Muscle layer of duodenum (tissue), 2 donors: ENCODE measurements at regions not wholly inside any gene's neighbourhood (a gene's known extent, or its start where the extent isn't known, plus 50 kb on each side); places are given as distances from the start of the nearest gene placed in this dataset.
"Not testable (repeated sequence)": the region's sequence is repeated elsewhere in the genome, so short reads cannot be mapped to it uniquely, and the experiment has no call there.

Source experiments
- H3K27ac ChIP-seq: one replicate; pipeline ENCODE4 v1.7.0; 2013; ENCODE audit warnings: mild to moderate bottlenecking, low read length
- H3K27me3 ChIP-seq: one replicate; pipeline ENCODE4 v1.7.0; 2013; ENCODE audit warnings: low read depth, mild to moderate bottlenecking, control low read depth, low read length
- H3K36me3 ChIP-seq, 2 donors: one replicate each; pipeline ENCODE4 v1.7.0; 2013; ENCODE audit warnings: low read length in 2 of 2, control low read depth in 1 of 2, mild to moderate bottlenecking in 1 of 2; ENCODE audit not compliant: insufficient read depth in 2 of 2, control insufficient read depth in 1 of 2
- H3K4me1 ChIP-seq, 2 donors: one replicate each; pipeline ENCODE4 v1.7.0; 2013; ENCODE audit warnings: low read length in 2 of 2, mild to moderate bottlenecking in 2 of 2, control low read depth in 1 of 2, moderate library complexity in 1 of 2; ENCODE audit not compliant: insufficient read depth in 2 of 2, control insufficient read depth in 1 of 2
- H3K4me3 ChIP-seq, 2 donors: one replicate each; pipeline ENCODE4 v1.7.0; 2013; ENCODE audit warnings: low read length in 2 of 2, low read depth in 1 of 2, mild to moderate bottlenecking in 1 of 2
- H3K9me3 ChIP-seq, 2 donors: one replicate each; pipeline ENCODE4 v1.7.0; 2013; ENCODE audit warnings: low read length in 2 of 2, control low read depth in 1 of 2, mild to moderate bottlenecking in 1 of 2; ENCODE audit not compliant: control insufficient read depth in 1 of 2
- donor health status: healthy.

- Histone ChIP-seq H3K4me1 (no peaks in the 10 kb centered on the region), H3K36me3 (no peaks in the 10 kb centered on the region), H3K27ac (no peak overlapping the region), H3K9me3 (no peaks in the 10 kb centered on the region), H3K27me3 (no peaks in the 10 kb centered on the region), H3K4me3 (no peak overlapping the region)
Measured at GRCh38 chr15:26119322-26119721, 256.2 kb upstream of the ATP10A start.

DNA sequence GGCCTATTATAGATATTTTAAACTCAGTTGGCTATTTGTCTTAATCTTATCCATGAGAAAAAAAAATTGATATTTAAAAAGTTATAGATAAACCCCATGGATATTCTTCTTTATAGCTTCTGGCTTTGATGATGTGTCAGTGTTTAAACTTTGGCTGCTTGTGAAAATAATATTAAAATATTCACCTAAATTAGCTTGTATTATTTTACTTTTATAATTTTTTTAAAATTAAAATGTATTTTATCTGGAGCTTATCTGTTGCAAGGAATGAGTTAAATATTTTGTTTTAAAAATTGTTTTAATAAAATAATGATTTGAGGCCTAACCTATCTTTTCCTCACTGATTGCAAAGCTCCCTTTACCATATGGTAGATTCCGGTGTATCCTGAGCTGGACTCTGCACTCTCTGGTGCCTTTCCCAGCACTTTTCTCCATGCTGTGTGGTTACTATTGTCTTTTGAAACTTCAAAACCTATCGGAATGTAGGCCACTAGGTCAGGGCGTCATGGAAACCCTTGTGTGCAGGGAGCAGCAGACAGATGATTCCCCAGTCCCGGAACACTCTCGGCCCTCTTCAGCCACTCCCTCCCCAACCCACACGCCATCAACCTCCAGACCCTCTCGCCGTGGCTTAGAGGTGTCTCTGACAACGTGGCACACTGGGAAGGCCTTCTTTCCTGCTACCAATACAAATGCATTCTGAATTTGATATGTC lies 252.3 kb upstream of the ATP10A start:
- Histone ChIP-seq H3K4me1 (no peaks in the 10 kb centered on the region), H3K9me3 (no peaks in the 10 kb centered on the region), H3K27me3 (no peaks in the 10 kb centered on the region), H3K27ac (no peak overlapping the region), H3K4me3 (no peak overlapping the region), H3K36me3 (no peaks in the 10 kb centered on the region)

DNA sequence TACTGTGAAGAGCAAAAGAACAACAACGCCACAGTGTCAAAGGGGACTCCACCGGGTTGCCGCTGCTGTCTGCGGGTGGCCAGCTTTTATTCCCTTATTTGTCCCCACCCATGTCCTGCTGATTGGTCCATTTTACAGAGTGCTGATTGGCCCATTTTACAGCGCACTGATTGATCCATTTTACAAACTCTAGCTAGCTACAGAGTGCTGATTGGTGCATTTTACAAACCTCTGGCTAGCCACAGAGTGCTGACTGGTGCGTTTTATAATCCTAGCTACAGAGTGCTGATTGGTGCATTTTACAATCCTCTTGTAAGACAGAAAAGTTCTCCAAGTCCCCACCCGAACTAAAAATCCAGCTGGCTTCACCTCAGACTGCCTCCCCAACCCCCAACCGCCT lies 251.0 kb upstream of the ATP10A start:
- not testable (repeated sequence) for H3K4me1 ChIP-seq, H3K4me3 ChIP-seq, H3K27me3 ChIP-seq, H3K9me3 ChIP-seq, H3K36me3 ChIP-seq, H3K27ac ChIP-seq

DNA sequence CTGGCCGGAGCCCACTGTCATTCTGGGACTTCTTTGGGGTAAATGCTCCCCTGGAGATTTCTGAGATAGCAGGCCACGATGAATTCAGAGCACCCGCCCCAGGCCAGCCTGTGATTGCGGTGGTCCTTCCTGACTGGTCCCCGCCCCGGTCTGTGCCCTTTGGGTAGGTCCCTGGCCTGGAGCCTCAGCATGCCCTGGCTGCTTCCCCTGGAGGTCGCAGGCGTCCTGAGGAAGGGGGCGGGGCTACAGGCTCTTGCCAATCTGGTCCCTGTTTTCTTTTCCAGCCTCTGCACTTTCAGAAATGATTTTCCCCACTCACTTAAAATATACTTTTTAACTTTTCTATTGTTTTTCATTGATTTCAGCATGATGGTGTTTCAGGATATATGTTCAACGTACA lies 250.2 kb upstream of the ATP10A start:
- Histone ChIP-seq H3K9me3 (no peaks in the 10 kb centered on the region), H3K4me1 (no peaks in the 10 kb centered on the region), H3K27ac (no peak overlapping the region), H3K27me3 (no peaks in the 10 kb centered on the region), H3K4me3 (no peak overlapping the region), H3K36me3 (no peaks in the 10 kb centered on the region)

GRCh38 chr15:26109203-26109602 lies 246.1 kb upstream of the ATP10A start:
- Histone ChIP-seq H3K27me3 (no peaks in the 10 kb centered on the region), H3K4me1 (no peaks in the 10 kb centered on the region), H3K36me3 (no peaks in the 10 kb centered on the region), H3K27ac (no peak overlapping the region), H3K9me3 (peaks cover 0 to 4% of the 10 kb centered on the region in 2 donors), H3K4me3 (no peak overlapping the region)

- Histone ChIP-seq H3K27me3 (no peaks in the 10 kb centered on the region), H3K36me3 (no peaks in the 10 kb centered on the region), H3K9me3 (peaks cover 0 to 4% of the 10 kb centered on the region in 2 donors), H3K4me3 (no peak overlapping the region), H3K27ac (no peak overlapping the region), H3K4me1 (no peaks in the 10 kb centered on the region)
Measured at GRCh38 chr15:26106556-26106955, 243.4 kb upstream of the ATP10A start.

DNA sequence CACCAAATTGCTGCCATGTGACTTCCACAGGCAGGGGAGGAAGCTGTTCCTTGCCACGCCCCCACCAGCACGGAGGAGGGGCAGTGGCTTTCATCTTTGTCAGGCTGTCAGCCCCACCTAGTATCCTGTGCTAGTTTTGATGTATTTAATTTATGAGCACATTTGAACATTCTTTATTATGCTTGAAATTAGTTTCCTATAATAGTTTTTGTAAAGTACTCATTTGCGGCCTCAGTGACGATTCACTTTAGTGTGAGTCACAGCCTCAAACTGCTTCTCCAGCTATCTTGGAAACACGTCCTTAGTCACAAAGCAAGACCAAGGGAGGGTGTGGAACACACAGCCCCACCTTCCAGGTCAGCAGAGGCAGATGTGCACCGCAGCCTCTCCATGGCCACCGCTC lies 239.9 kb upstream of the ATP10A start:
- Histone ChIP-seq H3K27ac (no peak overlapping the region), H3K4me3 (no peak overlapping the region)

DNA sequence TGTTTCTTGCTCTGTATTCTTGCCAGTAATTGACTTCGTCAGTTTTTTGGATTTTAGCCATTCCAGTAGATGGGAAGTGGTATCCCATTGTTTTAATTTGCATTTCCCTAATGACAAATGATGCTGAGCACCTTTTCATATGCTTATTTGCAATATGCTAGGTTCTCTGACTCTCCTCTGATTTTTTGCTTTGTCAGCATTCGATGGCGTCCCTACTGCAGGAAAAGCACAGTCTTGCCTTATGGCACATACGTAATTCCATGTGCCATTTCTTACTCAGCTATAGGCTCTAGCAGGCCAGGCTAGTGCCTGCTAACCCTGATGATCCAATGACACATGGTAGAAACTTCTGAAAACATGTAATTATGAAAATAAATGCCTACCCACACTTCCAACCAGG lies 239.2 kb upstream of the ATP10A start:
- H3K27me3 ChIP-seq: no peaks in the 10 kb centered on the region
- H3K4me1 ChIP-seq: no peaks in the 10 kb centered on the region
- H3K27ac ChIP-seq: no peak overlapping the region
- peaks cover 0 to 4% of the 10 kb centered on the region in 2 donors for H3K9me3 ChIP-seq
- H3K36me3 ChIP-seq: no peaks in the 10 kb centered on the region
- H3K4me3 ChIP-seq: no peak overlapping the region

More for the DNA sequence above, 239.9 kb upstream of the ATP10A start:
- no peaks in the 10 kb centered on the region for H3K4me1 ChIP-seq
- no peaks in the 10 kb centered on the region for H3K36me3 ChIP-seq
- H3K9me3 ChIP-seq: peaks cover 0 to 4% of the 10 kb centered on the region in 2 donors
- no peaks in the 10 kb centered on the region for H3K27me3 ChIP-seq

DNA sequence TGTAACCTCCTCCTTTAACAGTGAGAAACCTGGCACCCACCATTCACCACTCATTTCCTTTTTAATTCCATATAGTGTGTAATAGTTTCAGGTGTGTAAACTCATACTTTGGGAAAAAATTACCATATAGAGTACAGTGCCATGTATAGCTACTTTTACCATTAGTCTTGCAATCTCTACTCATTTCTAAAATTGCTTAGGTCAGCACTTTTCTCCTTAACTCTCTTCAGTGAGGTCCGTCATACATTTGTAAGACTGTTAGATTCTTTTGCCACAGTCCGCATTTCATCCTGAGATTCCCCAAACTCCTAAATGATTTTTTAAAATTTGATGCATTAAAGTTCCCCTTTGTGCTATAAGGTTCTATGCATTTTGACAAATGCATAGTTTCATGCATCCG lies 238.3 kb upstream of the ATP10A start:
- Histone ChIP-seq H3K27me3 (no peaks in the 10 kb centered on the region), H3K27ac (no peak overlapping the region), H3K9me3 (no peaks in the 10 kb centered on the region), H3K4me3 (no peak overlapping the region), H3K36me3 (no peaks in the 10 kb centered on the region), H3K4me1 (no peaks in the 10 kb centered on the region)

GRCh38 chr15:26098801-26099200 lies 235.7 kb upstream of the ATP10A start:
- Histone ChIP-seq H3K4me3 (no peak overlapping the region), H3K27ac (no peak overlapping the region), H3K9me3 (no peaks in the 10 kb centered on the region), H3K27me3 (no peaks in the 10 kb centered on the region), H3K36me3 (no peaks in the 10 kb centered on the region), H3K4me1 (no peaks in the 10 kb centered on the region)

DNA sequence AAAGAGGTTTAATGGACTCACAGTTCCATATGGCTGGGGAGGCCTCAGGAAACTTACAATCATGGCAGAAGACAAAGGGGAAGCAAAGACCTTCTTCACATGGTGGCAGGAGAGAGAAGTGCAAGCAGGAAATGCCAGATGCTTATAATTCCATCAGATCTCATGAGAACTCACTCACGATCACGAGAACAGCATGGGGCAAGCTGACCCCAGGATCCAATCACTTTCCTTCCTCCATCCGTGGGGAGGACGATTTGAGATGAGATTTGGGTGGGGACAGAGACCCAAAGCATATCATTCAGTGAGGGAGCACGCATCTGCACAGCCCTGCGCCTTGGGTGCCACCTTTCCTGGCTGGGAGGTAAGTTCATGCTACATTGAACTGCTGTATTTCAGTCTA lies 234.1 kb upstream of the ATP10A start:
- H3K4me3 ChIP-seq: no peak overlapping the region
- H3K36me3 ChIP-seq: no peaks in the 10 kb centered on the region
- no peaks in the 10 kb centered on the region for H3K4me1 ChIP-seq
- no peaks in the 10 kb centered on the region for H3K27me3 ChIP-seq
- H3K9me3 ChIP-seq: no peaks in the 10 kb centered on the region
- H3K27ac ChIP-seq: no peak overlapping the region

GRCh38 chr15:26096581-26096980 lies 233.5 kb upstream of the ATP10A start:
- Histone ChIP-seq H3K4me3 (no peak overlapping the region), H3K27me3 (no peaks in the 10 kb centered on the region), H3K27ac (no peak overlapping the region), H3K36me3 (no peaks in the 10 kb centered on the region), H3K9me3 (no peaks in the 10 kb centered on the region), H3K4me1 (no peaks in the 10 kb centered on the region)
